Glutamatergic neuron (in vitro differentiated cells): ENCODE measurements at regions not wholly inside any gene's neighbourhood (a gene's known extent, or its start where the extent isn't known, plus 50 kb on each side); places are given as distances from the start of the nearest gene placed in this dataset.

Source experiments
- DNase-seq: peaks from one replicate; pipeline ENCODE4 v3.0.0; 2022
- H3K27ac Mint-ChIP-seq: one replicate; pipeline ENCODE4 v1.8.0; 2020; ENCODE audit warnings: mild to moderate bottlenecking, mixed read lengths, inconsistent platforms; ENCODE audit not compliant: unreplicated experiment
- H3K27me3 Mint-ChIP-seq: one replicate; pipeline ENCODE4 v1.8.0; 2020; ENCODE audit warnings: mild to moderate bottlenecking, moderate library complexity, mixed read lengths, inconsistent platforms; ENCODE audit not compliant: unreplicated experiment
- H3K36me3 Mint-ChIP-seq: one replicate; pipeline ENCODE4 v1.8.0; 2020; ENCODE audit warnings: mild to moderate bottlenecking, mixed read lengths, inconsistent platforms; ENCODE audit not compliant: unreplicated experiment
- H3K4me1 Mint-ChIP-seq: one replicate; pipeline ENCODE4 v1.8.0; 2020; ENCODE audit warnings: mild to moderate bottlenecking, low read depth, mixed read lengths, inconsistent platforms; ENCODE audit not compliant: unreplicated experiment
- H3K4me3 Mint-ChIP-seq: one replicate; pipeline ENCODE4 v1.8.0; 2020; ENCODE audit warnings: mild to moderate bottlenecking, mixed read lengths, inconsistent platforms; ENCODE audit not compliant: unreplicated experiment
- H3K9me3 Mint-ChIP-seq: one replicate; pipeline ENCODE4 v1.8.0; 2020; ENCODE audit warnings: mild to moderate bottlenecking, moderate library complexity, mixed read lengths, inconsistent platforms; ENCODE audit not compliant: unreplicated experiment
- CTCF ChIP-seq: fragments of 200-600 bp; sonication (generic); IDR thresholded peaks from one replicate; pipeline ENCODE4 v1.5.0; 2021; ENCODE audit not compliant: partially characterized antibody, unreplicated experiment

GRCh38 chr10:121368347-121369025 lies 229.8 kb downstream of the FGFR2 start:
- H3K27me3 Mint-ChIP-seq, result peaks cover 3% of the 10 kb centered on the region
- no peak overlapping the region for H3K27ac Mint-ChIP-seq
- H3K4me3 Mint-ChIP-seq, result no peak overlapping the region
- H3K9me3 Mint-ChIP-seq, result no peaks in the 10 kb centered on the region
- peaks cover 6% of the 10 kb centered on the region for H3K4me1 Mint-ChIP-seq
- no peak for TF ChIP-seq CTCF
- DNase-seq, result no peak
- peaks cover 7% of the 10 kb centered on the region for H3K36me3 Mint-ChIP-seq

GRCh38 chr10:121369616-121370015 lies 228.6 kb downstream of the FGFR2 start:
- Mint-ChIP-seq H3K27ac (no peak overlapping the region), H3K4me3 (no peak overlapping the region), H3K27me3 (peaks cover 3% of the 10 kb centered on the region), H3K9me3 (no peaks in the 10 kb centered on the region), H3K4me1 (peaks cover 6% of the 10 kb centered on the region), H3K36me3 (no peaks in the 10 kb centered on the region)
- no peak for TF ChIP-seq CTCF
- no peak for DNase-seq

DNA sequence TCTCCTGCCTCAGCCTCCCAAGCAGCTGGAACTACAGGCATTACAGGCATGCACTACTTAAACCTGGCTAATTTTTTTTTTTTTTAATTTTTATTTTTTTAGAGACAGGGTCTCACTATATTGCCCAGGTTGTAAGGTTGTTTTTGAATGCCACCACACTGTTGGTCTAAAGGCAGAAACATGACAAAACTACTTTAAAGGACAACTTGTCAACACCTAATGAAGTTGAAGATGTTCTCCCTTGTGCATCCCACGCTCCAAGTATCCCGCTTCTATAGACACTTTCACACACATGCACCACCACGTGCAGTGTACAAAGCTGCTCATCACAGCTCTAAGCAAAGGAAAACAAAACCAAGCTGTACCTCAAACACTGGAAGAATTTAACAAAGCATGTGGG lies 226.4 kb downstream of the FGFR2 start:
- DNase-seq, result no peak
- Mint-ChIP-seq H3K9me3 (no peaks in the 10 kb centered on the region), H3K36me3 (no peaks in the 10 kb centered on the region)

GRCh38 chr10:121373411-121373810 lies 224.8 kb downstream of the FGFR2 start:
- Mint-ChIP-seq H3K4me1 (peaks cover 3% of the 10 kb centered on the region), H3K27me3 (no peaks in the 10 kb centered on the region), H3K36me3 (no peaks in the 10 kb centered on the region), H3K9me3 (no peaks in the 10 kb centered on the region), H3K27ac (no peak overlapping the region), H3K4me3 (no peak overlapping the region)
- TF ChIP-seq CTCF, result no peak
- DNase-seq, result no peak

More for the DNA sequence above, 226.4 kb downstream of the FGFR2 start:
- no peak for TF ChIP-seq CTCF
- H3K4me1 Mint-ChIP-seq, result peaks cover 6% of the 10 kb centered on the region
- H3K27me3 Mint-ChIP-seq, result no peaks in the 10 kb centered on the region
- no peak overlapping the region for H3K4me3 Mint-ChIP-seq
- no peak overlapping the region for H3K27ac Mint-ChIP-seq

DNA sequence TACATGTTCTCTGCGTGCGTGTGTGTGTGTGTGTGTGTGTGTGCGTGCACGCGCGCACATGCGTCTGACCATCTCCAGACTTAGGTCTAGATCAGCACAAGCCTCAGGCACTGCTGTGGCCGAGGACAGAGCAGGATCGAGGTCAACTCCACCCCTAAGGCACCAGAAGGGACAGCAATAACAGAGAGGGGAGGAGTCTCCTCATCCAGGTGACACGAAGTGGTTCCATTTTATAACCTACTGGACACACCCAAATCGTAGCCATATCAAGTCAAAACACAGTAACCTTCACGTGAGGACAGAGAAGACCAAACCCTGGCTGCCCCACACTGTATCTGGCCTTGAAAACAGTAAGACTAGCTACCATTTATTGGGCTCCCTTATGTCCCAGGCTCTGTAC lies 224.1 kb downstream of the FGFR2 start:
- Mint-ChIP-seq H3K27ac (no peak overlapping the region), H3K4me1 (no peaks in the 10 kb centered on the region), H3K4me3 (no peak overlapping the region), H3K27me3 (no peaks in the 10 kb centered on the region), H3K9me3 (no peaks in the 10 kb centered on the region), H3K36me3 (no peaks in the 10 kb centered on the region)
- no peak for TF ChIP-seq CTCF
- DNase-seq, result no peak
